Activated CD8-positive, alpha-beta memory T cell treated with anti-CD3 and anti-CD28 coated beads, Interleukin-2, amount 10 ng/mL, durations not matched to agents 7 days and 5 days (primary cell): ENCODE measurements at regions not wholly inside any gene's neighbourhood (a gene's known extent, or its start where the extent isn't known, plus 50 kb on each side); places are given as distances from the start of the nearest gene placed in this dataset.

Experiments used
- ATAC-seq: fragments of 150-1000 bp; cut with Tn5 transposase; one replicate; pipeline ENCODE4 v1.10.0; 2021; ENCODE audit warnings: moderate library complexity
- CTCF ChIA-PET: fragments of 350-600 bp; sonication (Branson Sonifier 250); formaldehyde crosslinking; loops from one replicate; lab custom pipeline; 2021; ENCODE audit warnings: antibody characterized with exemption; lab: Charles Lee
- DNase-seq: peaks from one replicate; pipeline ENCODE4 v3.0.0-alpha.2; 2020
- H3K27ac Mint-ChIP-seq: one replicate; pipeline ENCODE4 v1.8.0; 2021; ENCODE audit warnings: mild to moderate bottlenecking, mixed read lengths
- H3K27me3 Mint-ChIP-seq: one replicate; pipeline ENCODE4 v1.8.0; 2021; ENCODE audit warnings: mixed read lengths
- H3K36me3 Mint-ChIP-seq: one replicate; pipeline ENCODE4 v1.8.0; 2021; ENCODE audit warnings: mild to moderate bottlenecking, mixed read lengths
- H3K4me1 Mint-ChIP-seq: one replicate; pipeline ENCODE4 v1.8.0; 2021; ENCODE audit warnings: mixed read lengths
- H3K4me3 Mint-ChIP-seq: one replicate; pipeline ENCODE4 v1.8.0; 2021; ENCODE audit warnings: mild to moderate bottlenecking, moderate library complexity, mixed read lengths
- H3K9me3 Mint-ChIP-seq: one replicate; pipeline ENCODE4 v1.8.0; 2022; ENCODE audit warnings: low read depth, mixed read lengths

DNA sequence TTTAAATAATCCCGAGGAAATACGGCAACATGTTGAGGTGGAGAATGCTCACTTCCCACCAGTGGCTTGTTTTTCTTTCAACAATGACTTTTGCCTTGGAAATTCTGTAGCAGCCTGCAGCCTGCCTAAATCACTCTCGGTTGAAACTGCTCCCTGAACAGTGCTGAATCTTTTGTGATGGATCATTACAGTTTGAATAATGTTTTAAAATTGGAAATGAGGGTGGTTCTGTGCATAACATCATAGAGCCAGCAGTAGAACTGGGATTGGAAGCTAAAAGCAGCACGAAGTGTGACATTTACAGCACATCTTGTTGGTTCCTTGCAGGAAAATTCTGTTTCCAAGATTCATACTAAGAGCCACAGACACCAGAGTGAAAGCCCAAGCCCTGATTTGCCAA lies 74.1 kb upstream of the GPR12 start:
- DNase-seq = no peak
- H3K4me3 Mint-ChIP-seq = no peak overlapping the region
- H3K27ac Mint-ChIP-seq = no peak overlapping the region
- no peaks in the 10 kb centered on the region for H3K36me3 Mint-ChIP-seq
- H3K27me3 Mint-ChIP-seq = peaks cover 21% of the 10 kb centered on the region
- no peaks in the 10 kb centered on the region for H3K9me3 Mint-ChIP-seq
- CTCF ChIA-PET = no interaction called here
- ATAC-seq = no peak
- no peaks in the 10 kb centered on the region for H3K4me1 Mint-ChIP-seq

DNA sequence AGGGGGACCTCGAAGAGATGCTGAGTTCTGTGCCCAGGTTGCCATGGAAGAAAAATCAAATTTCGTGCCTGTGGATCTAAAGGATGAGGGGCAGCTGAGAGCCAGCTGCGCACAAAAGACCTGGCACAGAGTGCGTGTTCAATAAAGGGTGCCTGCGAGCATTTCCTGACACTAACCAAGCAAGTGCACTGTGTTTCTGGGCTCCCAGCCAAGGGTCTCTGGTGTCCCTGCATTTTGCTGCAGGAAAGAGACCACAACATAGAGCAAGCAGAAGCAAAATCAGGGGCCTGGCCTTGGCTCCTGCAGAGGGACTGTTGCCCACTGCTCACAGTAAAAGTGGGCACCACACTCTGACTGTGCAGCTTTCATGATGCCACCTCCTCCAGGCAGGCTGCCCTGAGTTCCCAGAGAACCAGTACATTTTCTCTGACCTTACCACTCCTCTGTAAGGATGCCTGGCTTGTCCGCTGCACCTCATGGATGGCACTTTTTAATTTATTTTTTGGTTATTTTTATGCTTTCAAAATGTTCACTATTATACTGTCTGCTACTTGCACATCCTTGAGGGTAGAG lies 70.8 kb upstream of the GPR12 start:
- CTCF ChIA-PET = no interaction called here
- H3K27me3 Mint-ChIP-seq = peaks cover 18% of the 10 kb centered on the region
- DNase-seq (no peak), ATAC-seq (no peak)
- no peaks in the 10 kb centered on the region for H3K4me1 Mint-ChIP-seq
- no peak overlapping the region for H3K4me3 Mint-ChIP-seq
- H3K36me3 Mint-ChIP-seq = no peaks in the 10 kb centered on the region
- H3K27ac Mint-ChIP-seq = no peak overlapping the region
- no peaks in the 10 kb centered on the region for H3K9me3 Mint-ChIP-seq

DNA sequence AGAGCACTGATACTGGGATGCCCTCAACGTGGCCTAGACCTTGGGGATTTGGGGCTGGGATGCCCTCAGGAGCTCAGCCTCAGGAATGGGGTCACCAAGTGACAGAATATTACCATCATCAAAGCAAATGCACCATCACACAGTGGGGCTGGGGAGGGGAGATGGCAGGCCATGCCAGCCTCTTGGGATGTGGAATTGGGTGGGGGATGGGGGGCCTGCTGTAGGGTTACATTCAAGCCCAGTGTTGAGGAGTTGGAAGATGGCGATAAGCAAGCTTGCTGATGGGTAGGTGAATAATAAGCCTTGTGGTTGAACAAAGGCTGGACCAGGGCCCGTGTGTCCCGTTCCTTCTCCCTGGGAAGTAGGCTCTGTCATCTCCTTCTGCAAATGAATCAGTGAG lies 69.1 kb upstream of the GPR12 start:
- Mint-ChIP-seq H3K4me1 (no peaks in the 10 kb centered on the region), H3K4me3 (no peak overlapping the region), H3K27me3 (peaks cover 13% of the 10 kb centered on the region), H3K36me3 (no peaks in the 10 kb centered on the region), H3K27ac (no peak overlapping the region), H3K9me3 (no peaks in the 10 kb centered on the region)
- CTCF ChIA-PET = no interaction called here
- ATAC-seq (no peak), DNase-seq (no peak)

DNA sequence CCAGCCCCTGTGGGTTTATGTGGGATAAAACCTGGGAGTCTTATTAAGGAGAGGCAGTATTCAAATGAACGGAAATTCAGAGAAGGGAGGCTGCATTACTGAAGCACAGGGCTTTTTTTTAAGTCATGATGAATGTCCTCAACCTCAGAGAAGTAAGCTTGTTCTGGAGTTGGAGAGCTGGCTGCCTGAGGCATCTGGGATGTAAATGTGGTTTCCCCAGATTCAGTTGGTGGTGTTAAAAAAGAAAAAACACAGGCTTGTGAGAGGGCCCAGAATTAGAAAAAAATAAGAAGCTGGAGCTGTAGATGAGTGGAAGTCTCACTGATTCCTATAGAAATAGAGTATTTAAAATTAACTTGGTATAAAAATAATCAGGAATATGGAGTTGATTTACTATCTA lies 64.0 kb upstream of the GPR12 start:
- CTCF ChIA-PET = no interaction called here

GRCh38 chr13:26822146-26822545 lies 61.6 kb upstream of the GPR12 start:
- no peaks in the 10 kb centered on the region for H3K36me3 Mint-ChIP-seq
- no peak for DNase-seq

More for the DNA sequence above, 64.0 kb upstream of the GPR12 start:
- DNase-seq (no peak), ATAC-seq (no peak)
- Mint-ChIP-seq H3K9me3 (no peaks in the 10 kb centered on the region), H3K4me3 (no peak overlapping the region), H3K27me3 (peaks cover 7% of the 10 kb centered on the region), H3K27ac (no peak overlapping the region), H3K4me1 (no peaks in the 10 kb centered on the region), H3K36me3 (no peaks in the 10 kb centered on the region)

DNA sequence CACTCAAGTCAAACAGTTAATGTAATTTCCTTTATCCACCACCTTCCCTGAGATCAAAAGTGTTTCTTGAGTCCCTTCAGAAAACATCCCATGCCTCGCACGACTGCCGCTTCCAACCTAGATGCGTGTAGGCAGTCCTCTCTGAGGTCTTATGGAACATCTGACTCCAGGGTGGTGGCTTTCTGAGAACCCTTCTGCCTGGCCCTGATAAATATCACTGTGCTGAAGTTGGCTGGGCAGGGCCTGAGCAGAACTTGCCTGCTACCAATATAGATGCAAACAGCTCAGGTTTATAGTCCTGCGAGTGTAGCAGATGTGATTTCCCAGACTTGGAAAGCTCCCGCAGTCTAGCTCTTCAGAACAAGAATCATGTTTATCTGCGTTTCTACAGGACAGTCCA lies 61.1 kb upstream of the GPR12 start:
- Mint-ChIP-seq H3K4me1 (no peaks in the 10 kb centered on the region), H3K9me3 (no peaks in the 10 kb centered on the region), H3K27ac (no peak overlapping the region), H3K27me3 (peaks cover 6% of the 10 kb centered on the region), H3K4me3 (no peak overlapping the region), H3K36me3 (no peaks in the 10 kb centered on the region)
- no peak for DNase-seq
- no peak for ATAC-seq
- CTCF ChIA-PET = no interaction called here

More at GRCh38 chr13:26822146-26822545, 61.6 kb upstream of the GPR12 start:
- Mint-ChIP-seq H3K4me3 (no peak overlapping the region), H3K4me1 (no peaks in the 10 kb centered on the region), H3K9me3 (no peaks in the 10 kb centered on the region), H3K27me3 (peaks cover 7% of the 10 kb centered on the region), H3K27ac (no peak overlapping the region)
- CTCF ChIA-PET = interaction anchor here (0.6 kb wide), 1 partner anchor 1066 kb away, joined by 3 read pairs; no protein-coding TSS in a partner anchor
- no peak for ATAC-seq

DNA sequence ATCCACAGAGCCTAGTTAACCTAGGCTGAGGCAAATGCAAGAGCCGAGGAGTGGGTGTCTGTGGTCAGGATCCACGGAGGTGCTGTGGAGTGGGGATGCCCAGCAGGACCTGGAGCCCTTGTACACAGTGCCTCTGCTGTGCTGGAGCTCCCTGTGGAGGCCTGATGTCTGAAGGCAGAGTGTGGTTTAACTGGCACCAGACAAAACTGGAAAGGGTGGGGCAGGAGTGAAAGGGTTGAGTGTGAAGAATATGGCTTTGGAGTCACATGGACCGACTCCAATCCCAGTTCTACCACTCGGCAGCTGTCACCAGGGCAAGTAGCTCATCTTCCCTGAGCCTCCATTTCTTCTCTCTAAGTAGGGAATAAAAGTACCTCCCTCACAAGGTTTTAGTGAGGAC lies 60.3 kb upstream of the GPR12 start:
- ATAC-seq (no peak), DNase-seq (no peak)
- Mint-ChIP-seq H3K4me3 (no peak overlapping the region), H3K36me3 (no peaks in the 10 kb centered on the region), H3K27ac (no peak overlapping the region), H3K9me3 (no peaks in the 10 kb centered on the region), H3K4me1 (no peaks in the 10 kb centered on the region), H3K27me3 (no peaks in the 10 kb centered on the region)
- CTCF ChIA-PET = no interaction called here

- Mint-ChIP-seq H3K4me3 (no peak overlapping the region), H3K4me1 (no peaks in the 10 kb centered on the region), H3K36me3 (no peaks in the 10 kb centered on the region), H3K27ac (no peak overlapping the region), H3K9me3 (no peaks in the 10 kb centered on the region), H3K27me3 (no peaks in the 10 kb centered on the region)
- CTCF ChIA-PET = no interaction called here
- ATAC-seq (no peak), DNase-seq (no peak)
Measured at GRCh38 chr13:26819046-26819445, 58.5 kb upstream of the GPR12 start.

DNA sequence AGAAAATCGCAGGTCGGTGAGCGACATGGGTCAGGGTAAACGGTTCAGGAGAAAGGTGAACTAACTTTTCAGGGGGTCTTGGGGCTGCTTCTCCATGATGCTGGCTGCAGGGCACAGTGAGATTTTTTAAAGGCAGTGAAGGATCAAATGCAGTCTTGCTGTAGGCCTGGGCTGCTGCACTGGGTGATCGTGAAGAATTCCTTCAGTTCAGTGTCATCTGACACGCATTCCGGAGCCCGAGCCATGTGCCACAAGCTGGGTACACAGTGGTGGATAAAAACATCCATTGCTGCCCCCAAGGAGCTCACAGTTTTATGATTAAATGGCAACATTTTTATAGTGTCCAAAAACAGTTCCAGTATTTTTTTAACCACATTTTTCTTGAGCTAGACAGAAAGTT lies 56.3 kb upstream of the GPR12 start:
- H3K36me3 Mint-ChIP-seq = no peaks in the 10 kb centered on the region

DNA sequence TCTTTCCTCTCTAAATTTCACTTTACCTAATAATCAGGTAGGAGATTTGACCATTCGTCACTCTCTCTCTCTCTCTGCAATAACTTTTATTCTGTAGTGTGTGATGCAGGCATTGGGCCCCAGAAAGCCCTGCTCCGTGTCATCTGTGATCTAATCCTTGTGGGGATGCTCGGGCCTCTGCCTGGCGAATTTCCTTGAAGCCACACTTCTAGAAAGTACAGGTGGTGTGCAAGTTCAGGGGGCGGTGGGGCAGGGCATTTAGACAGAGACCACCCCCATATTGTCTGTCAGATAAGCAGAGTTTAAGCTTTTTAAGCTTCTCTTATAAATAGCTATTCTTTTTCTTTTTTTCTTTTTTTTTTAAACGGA lies 53.4 kb upstream of the GPR12 start:
- CTCF ChIA-PET = no interaction called here
- H3K4me1 Mint-ChIP-seq = no peaks in the 10 kb centered on the region
- DNase-seq (no peak), ATAC-seq (no peak)
- no peaks in the 10 kb centered on the region for H3K36me3 Mint-ChIP-seq
- H3K27ac Mint-ChIP-seq = no peak overlapping the region
- no peak overlapping the region for H3K4me3 Mint-ChIP-seq
- H3K27me3 Mint-ChIP-seq = peaks cover 22% of the 10 kb centered on the region
- no peaks in the 10 kb centered on the region for H3K9me3 Mint-ChIP-seq

More for the DNA sequence above, 56.3 kb upstream of the GPR12 start:
- H3K4me3 Mint-ChIP-seq = no peak overlapping the region
- ATAC-seq = no peak
- no peak overlapping the region for H3K27ac Mint-ChIP-seq
- CTCF ChIA-PET = no interaction called here
- DNase-seq = no peak
- H3K27me3 Mint-ChIP-seq = peaks cover 2% of the 10 kb centered on the region
- no peaks in the 10 kb centered on the region for H3K9me3 Mint-ChIP-seq
- no peaks in the 10 kb centered on the region for H3K4me1 Mint-ChIP-seq

- H3K9me3 Mint-ChIP-seq = no peaks in the 10 kb centered on the region
- H3K27ac Mint-ChIP-seq = no peak overlapping the region
- H3K4me1 Mint-ChIP-seq = no peaks in the 10 kb centered on the region
- no peak for DNase-seq
- H3K27me3 Mint-ChIP-seq = peaks cover 26% of the 10 kb centered on the region
- CTCF ChIA-PET = no interaction called here
- no peak for ATAC-seq
- no peak overlapping the region for H3K4me3 Mint-ChIP-seq
- H3K36me3 Mint-ChIP-seq = no peaks in the 10 kb centered on the region
Measured at GRCh38 chr13:26813321-26813979, 52.9 kb upstream of the GPR12 start.

DNA sequence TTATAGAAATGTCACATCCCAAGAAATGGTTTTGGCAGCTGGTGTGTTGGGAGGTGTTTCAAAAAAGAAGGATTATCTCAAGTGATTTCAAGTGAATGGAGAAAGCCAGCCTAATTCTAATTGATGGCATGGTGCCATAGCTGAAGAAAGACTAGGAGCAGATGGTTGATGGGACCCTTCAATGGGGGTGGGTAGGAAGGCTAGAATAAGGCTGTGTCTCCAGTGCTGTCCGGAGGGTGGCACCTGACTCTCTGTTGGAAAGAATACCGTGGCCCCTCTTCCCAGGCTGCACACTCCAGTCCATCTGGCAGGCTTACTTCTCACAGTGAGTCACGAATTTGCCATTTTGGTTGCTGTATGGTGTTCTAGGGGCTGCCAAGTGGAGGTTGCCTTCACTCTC lies 51.0 kb upstream of the GPR12 start:
- no peaks in the 10 kb centered on the region for H3K9me3 Mint-ChIP-seq
- ATAC-seq (no peak), DNase-seq (no peak)
- H3K27ac Mint-ChIP-seq = no peak overlapping the region
- peaks cover 34% of the 10 kb centered on the region for H3K27me3 Mint-ChIP-seq
- H3K36me3 Mint-ChIP-seq = no peaks in the 10 kb centered on the region
- H3K4me1 Mint-ChIP-seq = no peaks in the 10 kb centered on the region
- H3K4me3 Mint-ChIP-seq = no peak overlapping the region
- CTCF ChIA-PET = no interaction called here
